ENCODE measurements at regions not wholly inside any gene's neighbourhood (a gene's known extent, or its start where the extent isn't known, plus 50 kb on each side); places are given as distances from the start of the nearest gene placed in this dataset.

- CTCF ChIA-PET: no interaction called here
- POLR2A ChIA-PET: no interaction called here
- no peak for DNase-seq (ENCODE audit: low read depth in 1 of 2, low spot score in 1 of 2)
- Histone ChIP-seq H3K4me1 (no peaks in the 10 kb centered on the region), H3K4me2 (no peak overlapping the region), H3K4me3 (no peak overlapping the region), H3K27ac (no peak overlapping the region), H3K9me3 (no peaks in the 10 kb centered on the region)
- no peak for FAIRE-seq
- ATAC-seq: no peak
- no peak for TF ChIP-seq KDM1A (IDR thresholded peaks at IDR 0.05; ENCODE audit: low read depth)
- no peak for TF ChIP-seq HEYL (CRISPR knock-in tag; IDR thresholded peaks at IDR 0.05)
- TF ChIP-seq HES2 (IDR thresholded peaks at IDR 0.05): no peak
- TF ChIP-seq CTCF (IDR thresholded peaks at IDR 0.05): no peak
- TF ChIP-seq ESRRA (IDR thresholded peaks at IDR 0.05; ENCODE audit: borderline replicate concordance, low read length): no peak
- no peak for TF ChIP-seq KDM5A (IDR thresholded peaks at IDR 0.05)
- TF ChIP-seq ZC3H11A (IDR thresholded peaks at IDR 0.05): no peak
- TF ChIP-seq EHMT2 (IDR thresholded peaks at IDR 0.05; ENCODE audit: low read depth): no peak
- no peak for TF ChIP-seq CHD4 (IDR thresholded peaks at IDR 0.05; ENCODE audit: borderline replicate concordance)
- no peak for TF ChIP-seq FOSL2 (IDR thresholded peaks at IDR 0.05)
- no peak for TF ChIP-seq FOSL2 (CRISPR knock-in tag; IDR thresholded peaks at IDR 0.05)
- no peak for TF ChIP-seq E2F6 (IDR thresholded peaks at IDR 0.05; ENCODE audit: borderline replicate concordance, low read depth)
- TF ChIP-seq HMGXB4 (CRISPR knock-in tag; IDR thresholded peaks at IDR 0.05; ENCODE audit: borderline replicate concordance): no peak
- no peak for TF ChIP-seq ATOH8 (CRISPR knock-in tag; IDR thresholded peaks at IDR 0.05; ENCODE audit: low read depth)
- WGBS (ENCODE audit: missing lambda C conversion rate): 89% methylated on average over 1 of the region's 1 CpG
These were observed 68.4 kb upstream of the SLC1A1 start for GRCh38 chr9:4421847-4422246.

GRCh38 chr9:4420351-4420750 is 69.9 kb upstream of the SLC1A1 start:
- no peak overlapping the region for H3K4me3 ChIP-seq
- TF ChIP-seq CBX2 (IDR thresholded peaks at IDR 0.05; ENCODE audit: borderline replicate concordance, low read depth): no peak
- TF ChIP-seq ZC3H11A (IDR thresholded peaks at IDR 0.05): no peak
- no peak for TF ChIP-seq ESRRA (IDR thresholded peaks at IDR 0.05; ENCODE audit: borderline replicate concordance, low read length)
- TF ChIP-seq CBX8 (IDR thresholded peaks at IDR 0.05): no peak
- DNase-seq (ENCODE audit: low read depth in 1 of 2, low spot score in 1 of 2): no peak
- POLR2A ChIA-PET: no interaction called here
- no peak for FAIRE-seq
- ATAC-seq: no peak
- H3K4me1 ChIP-seq: no peaks in the 10 kb centered on the region
- H3K27ac ChIP-seq: no peak overlapping the region
- no peaks in the 10 kb centered on the region for H3K9me3 ChIP-seq
- no peak overlapping the region for H3K4me2 ChIP-seq
- WGBS (ENCODE audit: missing lambda C conversion rate): 32% methylated on average over 6 of the region's 6 CpGs
- CTCF ChIA-PET: no interaction called here

- Histone ChIP-seq H3K4me1 (no peaks in the 10 kb centered on the region), H3K27ac (no peak overlapping the region), H3K9me3 (no peaks in the 10 kb centered on the region), H3K4me3 (no peak overlapping the region), H3K4me2 (no peak overlapping the region)
- DNase-seq (ENCODE audit: low read depth in 1 of 2, low spot score in 1 of 2) (no peak), FAIRE-seq (no peak), ATAC-seq (no peak)
- ChIA-PET CTCF (no interaction called here), POLR2A (no interaction called here)
- 58% methylated on average over 2 of the region's 2 CpGs for WGBS (ENCODE audit: missing lambda C conversion rate)
- TF ChIP-seq PHF8 (IDR thresholded peaks at IDR 0.05; ENCODE audit: borderline replicate concordance, low read depth): no peak
- TF ChIP-seq MAZ (IDR thresholded peaks at IDR 0.05; ENCODE audit: borderline replicate concordance, low read depth, low read length): no peak
- no peak for TF ChIP-seq SREBF2 (IDR thresholded peaks at IDR 0.05)
- no peak for TF ChIP-seq RNF2 (IDR thresholded peaks at IDR 0.05; ENCODE audit: borderline replicate concordance, low read depth)
These were observed 72.5 kb upstream of the SLC1A1 start for GRCh38 chr9:4417578-4418325.
